ENCODE measurements at regions not wholly inside any gene's neighbourhood (a gene's known extent, or its start where the extent isn't known, plus 50 kb on each side); places are given as distances from the start of the nearest gene placed in this dataset.

DNA sequence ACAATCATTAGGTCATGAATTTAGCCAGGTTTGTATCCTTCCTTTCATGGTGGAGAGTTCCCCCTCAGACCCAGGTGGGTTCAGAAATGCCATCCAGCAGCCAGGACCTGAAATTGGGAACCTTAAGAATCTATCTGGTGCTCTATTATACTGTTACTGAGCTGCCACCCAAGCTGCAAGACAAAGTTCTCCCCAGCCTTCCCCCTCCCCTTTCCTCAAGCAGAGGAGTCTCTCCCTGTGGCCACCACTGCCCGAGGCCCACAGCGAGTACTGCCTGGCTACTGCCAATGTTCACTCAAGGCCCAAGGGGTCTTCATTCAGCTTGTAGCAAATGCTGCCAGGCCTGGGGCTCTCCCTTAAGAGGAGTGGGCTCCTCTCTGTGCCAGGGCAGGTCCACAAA lies 133.8 kb downstream of the TMEM38B start:
- ChIA-PET CTCF (no interaction called here), POLR2A (no interaction called here)
- peaks cover 1% of the 10 kb centered on the region for H3K9me3 Mint-ChIP-seq
- H3K27ac Mint-ChIP-seq = no peak overlapping the region
- DNase-seq = no peak
- no peaks in the 10 kb centered on the region for H3K27me3 Mint-ChIP-seq
- no peaks in the 10 kb centered on the region for H3K4me1 Mint-ChIP-seq
- no peak overlapping the region for H3K4me3 Mint-ChIP-seq
- H3K36me3 Mint-ChIP-seq (ENCODE audit: low read depth) = no peaks in the 10 kb centered on the region

DNA sequence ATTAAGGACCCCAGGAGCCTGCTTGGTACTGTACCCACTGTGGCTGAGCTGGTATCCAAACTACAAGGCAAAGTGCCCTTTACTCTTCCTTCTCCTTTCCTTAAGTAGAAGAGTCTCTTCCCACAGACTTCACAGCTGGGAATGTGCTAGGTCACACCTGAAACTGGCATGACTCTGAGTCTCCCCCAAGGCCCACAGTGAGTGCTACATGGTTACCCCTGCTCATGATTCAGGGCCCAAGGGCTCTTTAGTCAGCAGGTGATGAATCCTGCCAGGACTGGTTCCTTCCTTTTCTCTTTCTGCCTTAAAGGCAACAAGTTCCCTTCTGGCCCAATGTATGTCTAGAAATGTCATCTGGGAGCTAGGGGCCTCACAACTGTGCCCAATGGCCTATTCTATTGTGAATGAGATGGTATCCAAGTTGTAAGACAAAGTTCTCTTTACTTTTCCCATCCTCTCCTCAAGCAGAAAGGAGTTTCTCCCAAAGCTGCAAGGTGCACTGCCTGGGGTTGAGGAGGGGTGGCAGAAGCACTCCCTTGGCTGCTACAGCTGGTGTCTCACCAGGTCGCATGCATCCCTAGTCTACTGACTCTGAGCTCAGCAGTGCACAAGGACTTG lies 134.4 kb downstream of the TMEM38B start:
- no peak overlapping the region for H3K4me3 Mint-ChIP-seq
- no peaks in the 10 kb centered on the region for H3K27me3 Mint-ChIP-seq
- no peak for DNase-seq
- H3K36me3 Mint-ChIP-seq (ENCODE audit: low read depth) = no peaks in the 10 kb centered on the region
- ChIA-PET POLR2A (no interaction called here), CTCF (no interaction called here)
- no peaks in the 10 kb centered on the region for H3K4me1 Mint-ChIP-seq
- H3K9me3 Mint-ChIP-seq = no peaks in the 10 kb centered on the region
- H3K27ac Mint-ChIP-seq = no peak overlapping the region

DNA sequence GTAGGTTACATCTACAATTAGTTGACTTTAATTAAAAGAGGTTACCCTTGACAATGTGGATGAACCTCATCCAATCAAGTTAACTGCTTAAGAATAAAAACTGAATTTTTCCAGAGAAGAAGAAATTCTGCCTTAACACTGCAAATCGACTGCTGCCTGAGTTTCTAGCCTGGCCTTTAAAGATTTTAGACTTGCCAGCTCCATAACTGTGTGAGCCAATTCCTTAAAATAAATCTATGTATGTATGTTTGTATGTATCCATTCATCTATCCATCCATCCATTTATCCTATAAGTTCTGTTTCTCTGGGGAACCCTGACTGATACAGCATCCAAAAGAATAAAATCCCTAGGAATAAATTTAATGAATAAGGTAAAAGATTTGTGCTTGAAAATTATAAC lies 136.1 kb downstream of the TMEM38B start:
- H3K27me3 Mint-ChIP-seq = peaks cover 4% of the 10 kb centered on the region
- H3K4me1 Mint-ChIP-seq = no peaks in the 10 kb centered on the region
- no peak overlapping the region for H3K4me3 Mint-ChIP-seq
- no peak for DNase-seq
- H3K9me3 Mint-ChIP-seq = no peaks in the 10 kb centered on the region
- H3K27ac Mint-ChIP-seq = no peak overlapping the region
- no peaks in the 10 kb centered on the region for H3K36me3 Mint-ChIP-seq (ENCODE audit: low read depth)
- ChIA-PET POLR2A (no interaction called here), CTCF (no interaction called here)

- CTCF ChIA-PET = interaction anchor here (0.6 kb wide), 1 partner anchor 23 kb away, joined by 4 read pairs; no protein-coding TSS in a partner anchor
- POLR2A ChIA-PET = no interaction called here
- no peak for DNase-seq
Observed at GRCh38 chr9:105832096-105832710, 137.9 kb downstream of the TMEM38B start.

DNA sequence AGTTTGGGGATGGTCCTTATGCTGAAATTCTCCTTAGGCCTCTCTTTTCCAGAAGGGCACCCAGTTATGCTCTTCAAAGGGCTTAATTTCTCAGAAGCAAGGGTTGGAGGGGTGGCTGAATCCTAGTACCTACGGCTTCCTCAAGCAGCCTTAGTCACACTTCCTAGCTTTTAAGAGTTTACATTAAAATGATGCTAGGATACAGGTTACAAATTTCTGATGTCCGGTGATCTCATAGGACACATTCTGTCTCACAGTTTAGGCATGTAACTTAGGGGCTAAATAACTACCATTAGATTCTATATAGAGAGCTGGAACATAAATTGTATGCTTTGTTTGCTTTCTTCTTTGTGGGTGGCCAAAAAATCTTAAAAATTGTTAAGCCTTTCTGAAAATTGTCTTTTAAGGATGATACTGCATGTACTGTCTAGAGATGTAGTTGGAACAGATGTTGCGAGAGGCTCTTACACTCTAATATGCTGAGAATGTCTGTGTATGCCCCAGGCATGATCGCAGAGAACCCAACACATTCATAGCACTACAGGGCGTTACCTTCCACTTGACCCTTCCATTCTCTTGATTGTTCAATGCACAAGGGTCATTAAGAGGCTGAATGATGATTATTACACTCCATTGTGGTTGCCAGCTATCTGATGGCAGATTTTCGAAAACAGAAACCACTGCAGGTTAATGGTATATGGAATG lies 139.1 kb downstream of the TMEM38B start:
- Mint-ChIP-seq H3K36me3 (ENCODE audit: low read depth) (no peaks in the 10 kb centered on the region), H3K27ac (no peak overlapping the region), H3K4me1 (no peaks in the 10 kb centered on the region), H3K9me3 (no peaks in the 10 kb centered on the region), H3K27me3 (peaks cover 4% of the 10 kb centered on the region), H3K4me3 (no peak overlapping the region)
- POLR2A ChIA-PET = no interaction called here
- DNase-seq = no peak
- CTCF ChIA-PET = no interaction called here

More at GRCh38 chr9:105832096-105832710, 137.9 kb downstream of the TMEM38B start:
- no peaks in the 10 kb centered on the region for H3K4me1 Mint-ChIP-seq
- H3K27ac Mint-ChIP-seq = no peak overlapping the region
- H3K36me3 Mint-ChIP-seq (ENCODE audit: low read depth) = no peaks in the 10 kb centered on the region
- no peak overlapping the region for H3K4me3 Mint-ChIP-seq
- H3K9me3 Mint-ChIP-seq = no peaks in the 10 kb centered on the region
- peaks cover 4% of the 10 kb centered on the region for H3K27me3 Mint-ChIP-seq

GRCh38 chr9:105834404-105834803 lies 140.1 kb downstream of the TMEM38B start:
- DNase-seq = no peak
- no peak overlapping the region for H3K4me3 Mint-ChIP-seq
- no peaks in the 10 kb centered on the region for H3K9me3 Mint-ChIP-seq
- CTCF ChIA-PET = no interaction called here
- POLR2A ChIA-PET = no interaction called here
- H3K27me3 Mint-ChIP-seq = peaks cover 4% of the 10 kb centered on the region
- no peak overlapping the region for H3K27ac Mint-ChIP-seq
- no peaks in the 10 kb centered on the region for H3K4me1 Mint-ChIP-seq
- no peaks in the 10 kb centered on the region for H3K36me3 Mint-ChIP-seq (ENCODE audit: low read depth)

GRCh38 chr9:105835721-105836120 lies 141.4 kb downstream of the TMEM38B start:
- no peaks in the 10 kb centered on the region for H3K9me3 Mint-ChIP-seq
- CTCF ChIA-PET = interaction anchor here (0.6 to 0.8 kb wide), 2 partner anchors 22 to 645 kb away, joined by 3 to 4 read pairs; no protein-coding TSS in a partner anchor

DNA sequence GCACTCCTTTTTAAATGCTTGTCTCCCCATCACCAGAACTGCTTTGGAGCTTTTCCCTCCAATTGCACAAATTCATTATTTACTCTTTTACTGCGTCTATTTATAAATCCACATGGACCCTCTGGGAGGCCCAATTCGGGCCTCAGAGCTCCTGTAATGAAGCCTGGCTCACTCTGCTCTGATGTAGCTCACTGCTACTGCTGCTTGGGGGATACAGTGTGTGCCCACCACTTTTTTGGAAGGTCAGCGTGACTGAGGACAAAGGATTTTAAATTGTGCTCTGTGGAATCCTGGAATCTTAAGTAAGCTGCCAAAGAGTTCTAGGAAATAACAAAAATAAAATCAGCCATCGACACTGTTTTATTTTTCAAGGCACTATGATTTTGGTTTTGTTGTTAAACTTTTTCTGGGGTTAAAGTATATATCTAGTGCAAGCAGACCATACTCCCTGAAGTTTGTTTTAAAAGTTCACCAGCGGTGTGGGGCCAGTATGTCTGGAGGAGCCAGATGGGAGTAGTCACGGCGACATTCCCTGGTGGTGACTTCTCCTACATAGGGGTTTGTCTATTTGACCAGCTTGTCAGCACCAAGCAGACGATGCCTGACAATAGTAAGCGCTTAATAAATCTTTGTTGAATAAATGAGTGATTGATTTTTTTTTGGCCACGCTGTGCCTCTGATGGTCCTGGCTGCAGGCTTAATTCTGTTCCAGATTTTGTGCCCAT lies 142.8 kb downstream of the TMEM38B start:
- DNase-seq = no peak
- ChIA-PET POLR2A (no interaction called here), CTCF (interaction anchor here (1.1 kb wide), 1 partner anchor 45 kb away, joined by 3 read pairs; no protein-coding TSS in a partner anchor)
- H3K27ac Mint-ChIP-seq = no peak overlapping the region
- H3K36me3 Mint-ChIP-seq (ENCODE audit: low read depth) = no peaks in the 10 kb centered on the region
- no peaks in the 10 kb centered on the region for H3K9me3 Mint-ChIP-seq
- peaks cover 4% of the 10 kb centered on the region for H3K27me3 Mint-ChIP-seq
- H3K4me3 Mint-ChIP-seq = no peak overlapping the region
- no peaks in the 10 kb centered on the region for H3K4me1 Mint-ChIP-seq

More at GRCh38 chr9:105835721-105836120, 141.4 kb downstream of the TMEM38B start:
- no peak overlapping the region for H3K27ac Mint-ChIP-seq
- H3K4me3 Mint-ChIP-seq = no peak overlapping the region
- no peak for DNase-seq
- peaks cover 4% of the 10 kb centered on the region for H3K27me3 Mint-ChIP-seq
- POLR2A ChIA-PET = no interaction called here
- no peaks in the 10 kb centered on the region for H3K4me1 Mint-ChIP-seq
- no peaks in the 10 kb centered on the region for H3K36me3 Mint-ChIP-seq (ENCODE audit: low read depth)

DNA sequence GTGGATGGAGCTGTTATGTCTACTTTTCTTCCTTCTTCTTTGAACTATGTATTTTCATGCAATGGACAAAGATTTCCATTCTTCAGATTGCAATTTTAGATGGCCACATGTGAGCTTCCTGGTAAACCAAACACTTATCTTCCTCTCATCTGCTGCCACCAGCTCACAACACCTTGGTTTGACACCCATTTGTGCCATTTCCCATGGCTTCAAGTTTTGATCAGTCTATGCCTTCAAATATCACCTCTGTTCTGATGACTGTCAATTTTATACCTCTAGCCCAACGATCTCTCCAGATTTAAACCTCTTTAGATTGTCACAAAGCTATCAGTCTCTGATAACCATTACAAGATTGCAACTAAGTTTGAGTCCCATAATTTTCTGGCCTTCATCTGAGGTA lies 147.2 kb downstream of the TMEM38B start:
- Mint-ChIP-seq H3K27me3 (no peaks in the 10 kb centered on the region), H3K4me3 (no peak overlapping the region), H3K36me3 (ENCODE audit: low read depth) (no peaks in the 10 kb centered on the region), H3K9me3 (no peaks in the 10 kb centered on the region), H3K4me1 (no peaks in the 10 kb centered on the region), H3K27ac (no peak overlapping the region)
- no peak for DNase-seq
- POLR2A ChIA-PET = no interaction called here
- CTCF ChIA-PET = interaction anchor here (0.7 to 1.6 kb wide), 3 partner anchors 40 to 1284 kb away, joined by 3 to 10 read pairs (median 3); no protein-coding TSS in a partner anchor

GRCh38 chr9:105842023-105842644 lies 147.8 kb downstream of the TMEM38B start:
- Mint-ChIP-seq H3K4me1 (no peaks in the 10 kb centered on the region), H3K27ac (no peak overlapping the region), H3K36me3 (ENCODE audit: low read depth) (no peaks in the 10 kb centered on the region), H3K9me3 (no peaks in the 10 kb centered on the region), H3K27me3 (no peaks in the 10 kb centered on the region), H3K4me3 (no peak overlapping the region)
- POLR2A ChIA-PET = no interaction called here
- peak; percentile 50 for DNase-seq
- CTCF ChIA-PET = interaction anchor here (0.7 to 1.6 kb wide), 2 partner anchors 40 to 1284 kb away, joined by 3 to 10 read pairs; no protein-coding TSS in a partner anchor

DNA sequence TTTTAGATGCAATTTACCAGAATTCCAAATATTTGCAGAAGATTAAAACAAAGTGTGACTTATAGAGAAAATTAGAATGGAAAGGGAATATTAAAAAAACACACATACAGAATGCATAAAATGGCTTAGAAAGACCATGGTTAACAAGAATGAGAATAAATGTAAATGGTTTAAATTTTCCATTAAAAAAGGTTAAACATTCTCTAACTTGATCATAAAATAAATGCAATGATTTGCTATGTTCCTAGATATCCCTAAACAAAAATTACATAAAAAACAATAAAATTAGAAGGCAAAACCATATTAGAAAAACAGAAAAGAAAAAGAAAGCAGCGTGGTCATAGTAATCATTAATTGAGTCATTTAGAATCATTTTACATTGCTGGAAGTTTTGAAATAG lies 152.5 kb downstream of the TMEM38B start:
- ChIA-PET POLR2A (no interaction called here), CTCF (no interaction called here)
- Mint-ChIP-seq H3K36me3 (ENCODE audit: low read depth) (no peaks in the 10 kb centered on the region), H3K4me1 (no peaks in the 10 kb centered on the region), H3K27me3 (no peaks in the 10 kb centered on the region), H3K4me3 (no peak overlapping the region), H3K9me3 (no peaks in the 10 kb centered on the region), H3K27ac (no peak overlapping the region)
- no peak for DNase-seq

DNA sequence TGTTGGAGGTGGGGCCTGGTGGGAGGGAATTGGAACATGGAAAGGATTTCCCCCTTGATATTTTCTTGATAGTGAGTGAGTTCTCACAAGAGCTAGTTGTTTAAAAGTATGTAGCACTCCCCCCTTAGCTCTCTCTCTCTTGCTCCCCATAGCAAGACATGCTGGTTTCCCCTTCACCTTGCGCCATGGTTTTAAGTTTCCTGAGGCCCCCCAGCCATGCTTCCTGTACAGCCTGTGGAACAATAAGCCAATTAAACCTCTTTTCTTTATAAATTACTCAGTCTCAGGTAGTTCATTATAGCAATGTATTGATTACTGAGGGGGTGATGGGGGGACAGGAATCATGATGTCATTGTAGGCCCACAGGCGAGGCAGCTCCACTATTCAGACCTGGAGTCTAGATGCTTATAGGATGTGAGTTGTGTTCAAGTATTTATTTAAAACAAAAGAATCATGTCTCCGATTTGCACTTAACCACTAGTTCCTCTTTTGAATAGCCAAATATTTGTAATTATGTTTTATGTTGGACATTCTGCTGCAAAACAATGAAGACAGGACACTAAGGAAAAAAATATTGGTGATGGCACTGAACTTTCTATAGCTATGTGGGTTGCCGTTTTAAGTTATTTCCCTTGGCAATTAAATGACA lies 156.6 kb downstream of the TMEM38B start:
- Mint-ChIP-seq H3K36me3 (ENCODE audit: low read depth) (no peaks in the 10 kb centered on the region), H3K9me3 (no peaks in the 10 kb centered on the region), H3K27me3 (peaks cover 6% of the 10 kb centered on the region), H3K4me3 (no peak overlapping the region), H3K4me1 (no peaks in the 10 kb centered on the region), H3K27ac (no peak overlapping the region)
- ChIA-PET POLR2A (no interaction called here), CTCF (interaction anchor here (0.5 kb wide), 1 partner anchor 146 kb away, joined by 3 read pairs; no protein-coding TSS in a partner anchor)
- DNase-seq = no peak

Data from activated CD4-positive, alpha-beta T cell treated with anti-CD3 and anti-CD28 coated beads, Interleukin-2, amount 10 ng/mL, durations not matched to agents 7 days and 5 days (primary cell).